Spleen (tissue), 11 donors: ENCODE measurements at regions not wholly inside any gene's neighbourhood (a gene's known extent, or its start where the extent isn't known, plus 50 kb on each side); places are given as distances from the start of the nearest gene placed in this dataset.

Experiments used
- DNase-seq: peaks from one replicate; pipeline ENCODE4 v3.0.0-alpha.2; 2020
- H3K27ac ChIP-seq, 8 donors: fragments of 200-600 bp; sonication (generic) in 7 of 8; 1 replicate in 4 of 8; 2 replicates in 4 of 8; pipeline versions ENCODE4 v1.5.0 to v1.8.0; 2016 to 2021; ENCODE audit warnings: inconsistent platforms in 4 of 8, mild to moderate bottlenecking in 4 of 8, moderate library complexity in 1 of 8
- H3K27me3 ChIP-seq, 7 donors: fragments of 200-600 bp; sonication (generic) in 6 of 7; replicated peaks in 1 of 7; 1 replicate in 4 of 7; 2 replicates in 3 of 7; pipeline versions ENCODE4 v1.5.0 to v1.8.0; 2016 to 2021; ENCODE audit warnings: inconsistent platforms in 3 of 7, mild to moderate bottlenecking in 1 of 7
- H3K36me3 ChIP-seq, 6 donors: fragments of 200-600 bp; sonication (generic) in 5 of 6; 1 replicate in 4 of 6; 2 replicates in 2 of 6; pipeline versions ENCODE4 v1.5.0 to v1.8.0; 2016 to 2021; ENCODE audit warnings: inconsistent platforms in 2 of 6
- H3K4me1 ChIP-seq, 6 donors: fragments of 200-600 bp; sonication (generic) in 5 of 6; 1 replicate in 3 of 6; 2 replicates in 3 of 6; pipeline versions ENCODE4 v1.5.0 to v1.8.0; 2016 to 2021; ENCODE audit warnings: inconsistent platforms in 3 of 6
- H3K4me3 ChIP-seq, 8 donors: fragments of 200-600 bp; sonication (generic) in 7 of 8; 1 replicate in 4 of 8; 2 replicates in 4 of 8; pipeline versions ENCODE4 v1.5.0 to v1.8.0; 2016 to 2021; ENCODE audit warnings: inconsistent platforms in 4 of 8, mild to moderate bottlenecking in 4 of 8, moderate library complexity in 2 of 8
- H3K9me3 ChIP-seq, 8 donors: fragments of 200-600 bp; sonication (generic) in 7 of 8; 1 replicate in 4 of 8; 2 replicates in 4 of 8; pipeline versions ENCODE4 v1.5.0 to v1.8.0; 2016 to 2021; ENCODE audit warnings: inconsistent platforms in 4 of 8
- CTCF ChIP-seq, 11 experiments: fragments of 200-600 bp in 7 of 11; fragments of 450-650 bp in 4 of 11; sonication (generic) in 4 of 11; IDR thresholded peaks in 8 of 11; conservative IDR thresholded peaks in 3 of 11; 1 replicate in 7 of 11; 2 replicates in 4 of 11; pipeline versions ENCODE4 v1.4.0 to v1.8.0; 2016 to 2021; ENCODE audit warnings: antibody characterized with exemption in 11 of 11, inconsistent platforms in 4 of 11, mild to moderate bottlenecking in 1 of 11
- POLR2A ChIP-seq, 3 donors: fragments of 450-650 bp; IDR thresholded peaks; one replicate each; pipeline ENCODE4 v1.5.1; 2017; ENCODE audit warnings: antibody characterized with exemption in 3 of 3, mild to moderate bottlenecking in 1 of 3
- POLR2AphosphoS5 ChIP-seq, 3 donors: sonication (generic); formaldehyde crosslinking; IDR thresholded peaks; one replicate each; pipeline ENCODE4 v1.5.1; 2017; ENCODE audit warnings: antibody characterized with exemption in 3 of 3
- WGBS, 5 donors: extraction: QIAGEN DNeasy Blood & Tissue Kit in 3 of 5; methylation state at CpG; one replicate each; pipeline versions ENCODE4 v1.1.5 to v1.1.7; 2013 to 2018; 5-methylcytosine and 5-hydroxymethylcytosine counted together
- intact Hi-C: fragments of 100-400 bp; cut with DNase I; formaldehyde crosslinking; loops from one replicate; pipeline ENCODE4 v1.15.0; 2023; ENCODE audit warnings: low total_unique reads
- donor health status: healthy with polysubstance abuse.
- donor health status: DM: no; HTN: no; CAD: no; lungs with moderate emphysema.
- donor health status: DM: no; HTN: no; CAD: no.
- donor health status: Bipolar disorder and iron deficiency.
- donor health status: healthy.
- donor health status: DM: no; HTN: no; CAD: no.
- donor health status: DM: yes; HTN: yes; CAD: no.

- intact Hi-C loops, result no loop called here
- Histone ChIP-seq H3K9me3 (peaks cover 0 to 11% (median 0%) of the 10 kb centered on the region in 8 donors), H3K4me3 (no peak overlapping the region), H3K36me3 (no peaks in the 10 kb centered on the region), H3K27me3 (no peaks in the 10 kb centered on the region), H3K27ac (no peak overlapping the region), H3K4me1 (no peaks in the 10 kb centered on the region)
- TF ChIP-seq CTCF (IDR thresholded peaks at IDR 0.05 in 8 of 11, conservative IDR thresholded peaks at IDR 0.05 in 3 of 11) (no peak), POLR2AphosphoS5 (IDR thresholded peaks at IDR 0.05) (no peak), POLR2A (IDR thresholded peaks at IDR 0.05) (no peak)
- no peak for DNase-seq
- WGBS, 5 donors, result 91 to 100% (median 97%) methylated on average over 1 of the region's 1 CpG
These were observed 806.3 kb upstream of the GCFC2 start for GRCh38 chr2:76516861-76517573.

GRCh38 chr2:76512201-76512820, 801.6 kb upstream of the GCFC2 start:
- no peak overlapping the region for H3K27ac ChIP-seq
- H3K27me3 ChIP-seq, result no peaks in the 10 kb centered on the region
- no peak for TF ChIP-seq POLR2A (IDR thresholded peaks at IDR 0.05)
- no peak for TF ChIP-seq CTCF (IDR thresholded peaks at IDR 0.05 in 8 of 11, conservative IDR thresholded peaks at IDR 0.05 in 3 of 11)
- no peak for TF ChIP-seq POLR2AphosphoS5 (IDR thresholded peaks at IDR 0.05)
- WGBS, 5 donors, result 73 to 88% (median 75%) methylated on average over 4 of the region's 4 CpGs
- DNase-seq, result no peak
- no peaks in the 10 kb centered on the region for H3K4me1 ChIP-seq
- H3K4me3 ChIP-seq, result no peak overlapping the region
- peaks cover 0 to 11% (median 0%) of the 10 kb centered on the region in 8 donors for H3K9me3 ChIP-seq
- intact Hi-C loops, result no loop called here
- no peaks in the 10 kb centered on the region for H3K36me3 ChIP-seq

- no peak for DNase-seq
- no peak overlapping the region for H3K27ac ChIP-seq
- H3K9me3 ChIP-seq, result no peaks in the 10 kb centered on the region
- WGBS, 5 donors, result 81 to 93% (median 89%) methylated on average over 6 of the region's 6 CpGs
- H3K36me3 ChIP-seq, result no peaks in the 10 kb centered on the region
- no peaks in the 10 kb centered on the region for H3K4me1 ChIP-seq
- no peak overlapping the region for H3K4me3 ChIP-seq
- TF ChIP-seq CTCF (IDR thresholded peaks at IDR 0.05 in 8 of 11, conservative IDR thresholded peaks at IDR 0.05 in 3 of 11) (no peak), POLR2A (IDR thresholded peaks at IDR 0.05) (no peak), POLR2AphosphoS5 (IDR thresholded peaks at IDR 0.05) (no peak)
- H3K27me3 ChIP-seq, result no peaks in the 10 kb centered on the region
- intact Hi-C loops, result no loop called here
These were observed 795.8 kb upstream of the GCFC2 start for GRCh38 chr2:76506538-76506937.

- no peaks in the 10 kb centered on the region for H3K36me3 ChIP-seq
- intact Hi-C loops, result no loop called here
- no peak for TF ChIP-seq POLR2AphosphoS5 (IDR thresholded peaks at IDR 0.05)
- no peak for TF ChIP-seq POLR2A (IDR thresholded peaks at IDR 0.05)
- TF ChIP-seq CTCF (IDR thresholded peaks at IDR 0.05 in 8 of 11, conservative IDR thresholded peaks at IDR 0.05 in 3 of 11), result no peak
These were observed 790.9 kb upstream of the GCFC2 start for GRCh38 chr2:76501641-76502040.

More at GRCh38 chr2:76501641-76502040, 790.9 kb upstream of the GCFC2 start:
- Histone ChIP-seq H3K4me1 (no peaks in the 10 kb centered on the region), H3K27ac (no peak overlapping the region), H3K9me3 (no peaks in the 10 kb centered on the region), H3K27me3 (no peaks in the 10 kb centered on the region), H3K4me3 (no peak overlapping the region)
- no peak for DNase-seq
- 80 to 96% (median 88%) methylated on average over 1 of the region's 1 CpG for WGBS, 5 donors
